HG03469 (cell line): ENCODE measurements at regions not wholly inside any gene's neighbourhood (a gene's known extent, or its start where the extent isn't known, plus 50 kb on each side); places are given as distances from the start of the nearest gene placed in this dataset.
"Not testable (repeated sequence)": the region's sequence is repeated elsewhere in the genome, so short reads cannot be mapped to it uniquely, and the experiment has no call there.

Source experiments
- ATAC-seq: cut with Tn5 transposase; IDR thresholded peaks from one replicate; pipeline ENCODE4 v1.9.1; 2021; ENCODE audit warnings: mild to moderate bottlenecking, moderate library complexity, moderate number of reproducible peaks; ENCODE audit not compliant: unreplicated experiment

- ATAC-seq, result no peak
Measured at GRCh38 chr3:102032491-102033383, 183.4 kb downstream of the NFKBIZ start.

GRCh38 chr3:102034639-102035451 is 185.5 kb downstream of the NFKBIZ start:
- ATAC-seq, result peak; percentile 51

- ATAC-seq, result no peak
Measured at GRCh38 chr3:102036017-102036416, 186.7 kb downstream of the NFKBIZ start.

GRCh38 chr3:102036472-102036871 is 187.2 kb downstream of the NFKBIZ start:
- no peak for ATAC-seq

- no peak for ATAC-seq
Measured at GRCh38 chr3:102037209-102037608, 187.9 kb downstream of the NFKBIZ start.

GRCh38 chr3:102037791-102038190 is 188.5 kb downstream of the NFKBIZ start:
- no peak for ATAC-seq

GRCh38 chr3:102038477-102039142 is 189.3 kb downstream of the NFKBIZ start:
- ATAC-seq, result peak; percentile 78

- not testable (repeated sequence) for ATAC-seq
Measured at GRCh38 chr3:102040144-102040543, 190.8 kb downstream of the NFKBIZ start.

GRCh38 chr3:102053375-102053989 is 204.2 kb downstream of the NFKBIZ start:
- no peak for ATAC-seq

GRCh38 chr3:102054543-102055080 is 205.3 kb downstream of the NFKBIZ start:
- no peak for ATAC-seq

- ATAC-seq, result peak; percentile 85
Measured at GRCh38 chr3:102057781-102058421, 208.6 kb downstream of the NFKBIZ start.

GRCh38 chr3:102059145-102059943 is 210.0 kb downstream of the NFKBIZ start:
- peak; percentile 68 for ATAC-seq

GRCh38 chr3:102060814-102061213 is 211.5 kb downstream of the NFKBIZ start:
- no peak for ATAC-seq

GRCh38 chr3:102063572-102063971 is 214.3 kb downstream of the NFKBIZ start:
- no peak for ATAC-seq

GRCh38 chr3:102066470-102066869 is 217.2 kb downstream of the NFKBIZ start:
- ATAC-seq, result no peak

GRCh38 chr3:102068327-102068726 is 219.0 kb downstream of the NFKBIZ start:
- ATAC-seq, result no peak

- no peak for ATAC-seq
Measured at GRCh38 chr3:102068736-102069135, 219.4 kb downstream of the NFKBIZ start.

GRCh38 chr3:102069211-102069662 is 219.9 kb downstream of the NFKBIZ start:
- no peak for ATAC-seq

- no peak for ATAC-seq
Measured at GRCh38 chr3:102074946-102075345, 225.6 kb downstream of the NFKBIZ start.
